ENCODE measurements at regions not wholly inside any gene's neighbourhood (a gene's known extent, or its start where the extent isn't known, plus 50 kb on each side); places are given as distances from the start of the nearest gene placed in this dataset.

- H3K27ac ChIP-seq, result no peak overlapping the region
- no peak for DNase-seq (ENCODE audit: low read depth, low spot score)
Measured at GRCh38 chr5:71976449-71976848, 130.8 kb upstream of the MAP1B start.

GRCh38 chr5:71977311-71977710 lies 130.0 kb upstream of the MAP1B start:
- DNase-seq (ENCODE audit: low read depth, low spot score), result no peak
- H3K27ac ChIP-seq, result no peak overlapping the region

GRCh38 chr5:71978216-71978615 lies 129.1 kb upstream of the MAP1B start:
- DNase-seq (ENCODE audit: low read depth, low spot score), result no peak

GRCh38 chr5:71982717-71983395 lies 124.4 kb upstream of the MAP1B start:
- H3K27ac ChIP-seq, result no peak overlapping the region
- no peak for DNase-seq (ENCODE audit: low read depth, low spot score)

More at GRCh38 chr5:71978216-71978615, 129.1 kb upstream of the MAP1B start:
- H3K27ac ChIP-seq, result no peak overlapping the region

GRCh38 chr5:71986101-71986500 lies 121.2 kb upstream of the MAP1B start:
- no peak overlapping the region for H3K27ac ChIP-seq
- DNase-seq (ENCODE audit: low read depth, low spot score), result no peak

- no peak overlapping the region for H3K27ac ChIP-seq
- no peak for DNase-seq (ENCODE audit: low read depth, low spot score)
Measured at GRCh38 chr5:71988808-71989207, 118.5 kb upstream of the MAP1B start.

GRCh38 chr5:71993600-71993999 lies 113.7 kb upstream of the MAP1B start:
- DNase-seq (ENCODE audit: low read depth, low spot score), result no peak
- no peak overlapping the region for H3K27ac ChIP-seq

GRCh38 chr5:71996789-71997188 lies 110.5 kb upstream of the MAP1B start:
- no peak overlapping the region for H3K27ac ChIP-seq
- DNase-seq (ENCODE audit: low read depth, low spot score), result no peak

- no peak for DNase-seq (ENCODE audit: low read depth, low spot score)
- no peak overlapping the region for H3K27ac ChIP-seq
Measured at GRCh38 chr5:71998746-71999145, 108.5 kb upstream of the MAP1B start.

GRCh38 chr5:72000707-72001106 lies 106.6 kb upstream of the MAP1B start:
- no peak for DNase-seq (ENCODE audit: low read depth, low spot score)
- no peak overlapping the region for H3K27ac ChIP-seq

- H3K27ac ChIP-seq, result no peak overlapping the region
- DNase-seq (ENCODE audit: low read depth, low spot score), result no peak
Measured at GRCh38 chr5:72005671-72006070, 101.6 kb upstream of the MAP1B start.

GRCh38 chr5:72006361-72006760 lies 100.9 kb upstream of the MAP1B start:
- no peak for DNase-seq (ENCODE audit: low read depth, low spot score)
- H3K27ac ChIP-seq, result no peak overlapping the region

GRCh38 chr5:72007336-72008111 lies 99.8 kb upstream of the MAP1B start:
- H3K27ac ChIP-seq, result no peak overlapping the region
- DNase-seq (ENCODE audit: low read depth, low spot score), result no peak

- H3K27ac ChIP-seq, result no peak overlapping the region
- no peak for DNase-seq (ENCODE audit: low read depth, low spot score)
Measured at GRCh38 chr5:72009280-72009679, 98.0 kb upstream of the MAP1B start.

- H3K27ac ChIP-seq, result no peak overlapping the region
- DNase-seq (ENCODE audit: low read depth, low spot score), result no peak
Measured at GRCh38 chr5:72010430-72010829, 96.8 kb upstream of the MAP1B start.

- no peak overlapping the region for H3K27ac ChIP-seq
- no peak for DNase-seq (ENCODE audit: low read depth, low spot score)
Measured at GRCh38 chr5:72012906-72013305, 94.4 kb upstream of the MAP1B start.

GRCh38 chr5:72013766-72014624 lies 93.3 kb upstream of the MAP1B start:
- DNase-seq (ENCODE audit: low read depth, low spot score), result no peak

GRCh38 chr5:72015103-72015548 lies 92.1 kb upstream of the MAP1B start:
- no peak overlapping the region for H3K27ac ChIP-seq
- DNase-seq (ENCODE audit: low read depth, low spot score), result peak; percentile 58

More at GRCh38 chr5:72013766-72014624, 93.3 kb upstream of the MAP1B start:
- H3K27ac ChIP-seq, result no peak overlapping the region

- DNase-seq (ENCODE audit: low read depth, low spot score), result no peak
- H3K27ac ChIP-seq, result no peak overlapping the region
Measured at GRCh38 chr5:72018143-72018803, 89.0 kb upstream of the MAP1B start.
